HCT116 (cell line): ENCODE measurements at regions not wholly inside any gene's neighbourhood (a gene's known extent, or its start where the extent isn't known, plus 50 kb on each side); places are given as distances from the start of the nearest gene placed in this dataset.

Experiments
- JUND ChIP-seq: IDR thresholded peaks from 2 replicates; pipeline ENCODE4 v1.6.1; 2012
- POLR2A ChIP-seq: IDR thresholded peaks from 2 replicates; pipeline ENCODE4 v1.7.0; 2011; ENCODE audit warnings: borderline replicate concordance; ENCODE audit not compliant: insufficient read depth, insufficient read length; ENCODE audit errors: extremely low read depth
- POLR2AphosphoS5 ChIP-seq: IDR thresholded peaks from 2 replicates; pipeline ENCODE4 v1.6.1; 2011; ENCODE audit warnings: mild to moderate bottlenecking, low read depth, low read length, moderate library complexity
- TF ChIP-seq, protein P1 (sequence below), 3 experiments: fragments of 200-600 bp in 1 of 3; sonication (generic) in 1 of 3; IDR thresholded peaks in 2 of 3; conservative IDR thresholded peaks in 1 of 3; 2 replicates each; pipeline ENCODE4 v1.5.1; 2012 to 2017; ENCODE audit warnings: low read depth in 2 of 3, low read length in 2 of 3, antibody characterized with exemption in 1 of 3, borderline replicate concordance in 1 of 3, control low read depth in 1 of 3, mild to moderate bottlenecking in 1 of 3, mixed read lengths in 1 of 3, mixed run types in 1 of 3, moderate library complexity in 1 of 3; ENCODE audit not compliant: insufficient read depth in 1 of 3
- TF ChIP-seq, protein P2 (sequence below): IDR thresholded peaks from 2 replicates; pipeline ENCODE4 v1.6.1; 2012; ENCODE audit warnings: low read depth

DNA sequence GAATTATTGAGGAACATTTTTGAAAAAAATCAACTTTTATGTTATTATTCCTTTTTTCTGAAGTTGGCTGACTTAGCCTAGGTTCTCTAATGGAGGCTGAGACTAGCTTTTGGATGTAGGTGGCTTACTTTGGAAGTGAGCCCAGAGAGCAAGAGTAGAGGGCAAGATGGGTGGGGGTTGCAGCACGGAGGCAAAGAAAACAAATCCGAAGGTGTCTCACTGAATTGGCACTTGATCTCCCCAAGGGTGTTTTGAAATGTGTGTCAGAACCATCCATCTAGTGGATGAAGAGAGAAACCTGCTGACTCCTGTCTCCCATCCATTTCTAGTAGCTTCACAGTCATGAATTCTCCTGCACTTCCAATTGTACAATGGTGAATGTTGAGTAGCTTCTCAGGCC lies 390.7 kb downstream of the TMEM182 start:
- TF ChIP-seq POLR2A (no peak), POLR2AphosphoS5 (no peak), JUND (no peak)
- TF ChIP-seq, protein P1, sequence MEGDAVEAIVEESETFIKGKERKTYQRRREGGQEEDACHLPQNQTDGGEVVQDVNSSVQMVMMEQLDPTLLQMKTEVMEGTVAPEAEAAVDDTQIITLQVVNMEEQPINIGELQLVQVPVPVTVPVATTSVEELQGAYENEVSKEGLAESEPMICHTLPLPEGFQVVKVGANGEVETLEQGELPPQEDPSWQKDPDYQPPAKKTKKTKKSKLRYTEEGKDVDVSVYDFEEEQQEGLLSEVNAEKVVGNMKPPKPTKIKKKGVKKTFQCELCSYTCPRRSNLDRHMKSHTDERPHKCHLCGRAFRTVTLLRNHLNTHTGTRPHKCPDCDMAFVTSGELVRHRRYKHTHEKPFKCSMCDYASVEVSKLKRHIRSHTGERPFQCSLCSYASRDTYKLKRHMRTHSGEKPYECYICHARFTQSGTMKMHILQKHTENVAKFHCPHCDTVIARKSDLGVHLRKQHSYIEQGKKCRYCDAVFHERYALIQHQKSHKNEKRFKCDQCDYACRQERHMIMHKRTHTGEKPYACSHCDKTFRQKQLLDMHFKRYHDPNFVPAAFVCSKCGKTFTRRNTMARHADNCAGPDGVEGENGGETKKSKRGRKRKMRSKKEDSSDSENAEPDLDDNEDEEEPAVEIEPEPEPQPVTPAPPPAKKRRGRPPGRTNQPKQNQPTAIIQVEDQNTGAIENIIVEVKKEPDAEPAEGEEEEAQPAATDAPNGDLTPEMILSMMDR (IDR thresholded peaks at IDR 0.05 in 2 of 3, conservative IDR thresholded peaks at IDR 0.05 in 1 of 3; ENCODE audit: borderline replicate concordance in 1 of 3, insufficient read depth in 1 of 3, low read depth in 2 of 3, low read length in 2 of 3) = no peak
- TF ChIP-seq, protein P2, sequence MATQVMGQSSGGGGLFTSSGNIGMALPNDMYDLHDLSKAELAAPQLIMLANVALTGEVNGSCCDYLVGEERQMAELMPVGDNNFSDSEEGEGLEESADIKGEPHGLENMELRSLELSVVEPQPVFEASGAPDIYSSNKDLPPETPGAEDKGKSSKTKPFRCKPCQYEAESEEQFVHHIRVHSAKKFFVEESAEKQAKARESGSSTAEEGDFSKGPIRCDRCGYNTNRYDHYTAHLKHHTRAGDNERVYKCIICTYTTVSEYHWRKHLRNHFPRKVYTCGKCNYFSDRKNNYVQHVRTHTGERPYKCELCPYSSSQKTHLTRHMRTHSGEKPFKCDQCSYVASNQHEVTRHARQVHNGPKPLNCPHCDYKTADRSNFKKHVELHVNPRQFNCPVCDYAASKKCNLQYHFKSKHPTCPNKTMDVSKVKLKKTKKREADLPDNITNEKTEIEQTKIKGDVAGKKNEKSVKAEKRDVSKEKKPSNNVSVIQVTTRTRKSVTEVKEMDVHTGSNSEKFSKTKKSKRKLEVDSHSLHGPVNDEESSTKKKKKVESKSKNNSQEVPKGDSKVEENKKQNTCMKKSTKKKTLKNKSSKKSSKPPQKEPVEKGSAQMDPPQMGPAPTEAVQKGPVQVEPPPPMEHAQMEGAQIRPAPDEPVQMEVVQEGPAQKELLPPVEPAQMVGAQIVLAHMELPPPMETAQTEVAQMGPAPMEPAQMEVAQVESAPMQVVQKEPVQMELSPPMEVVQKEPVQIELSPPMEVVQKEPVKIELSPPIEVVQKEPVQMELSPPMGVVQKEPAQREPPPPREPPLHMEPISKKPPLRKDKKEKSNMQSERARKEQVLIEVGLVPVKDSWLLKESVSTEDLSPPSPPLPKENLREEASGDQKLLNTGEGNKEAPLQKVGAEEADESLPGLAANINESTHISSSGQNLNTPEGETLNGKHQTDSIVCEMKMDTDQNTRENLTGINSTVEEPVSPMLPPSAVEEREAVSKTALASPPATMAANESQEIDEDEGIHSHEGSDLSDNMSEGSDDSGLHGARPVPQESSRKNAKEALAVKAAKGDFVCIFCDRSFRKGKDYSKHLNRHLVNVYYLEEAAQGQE = no peak
